NCI-H2081 (cell line): ENCODE measurements at regions not wholly inside any gene's neighbourhood (a gene's known extent, or its start where the extent isn't known, plus 50 kb on each side); places are given as distances from the start of the nearest gene placed in this dataset.

Source experiments
- DNase-seq, 2 experiments: peaks; one replicate each; lab custom pipeline; 2025; lab: John Stamatoyannopoulos, UW

GRCh38 chr2:186085226-186085625 is 346.6 kb downstream of the FSIP2 start:
- DNase-seq = no peak

DNA sequence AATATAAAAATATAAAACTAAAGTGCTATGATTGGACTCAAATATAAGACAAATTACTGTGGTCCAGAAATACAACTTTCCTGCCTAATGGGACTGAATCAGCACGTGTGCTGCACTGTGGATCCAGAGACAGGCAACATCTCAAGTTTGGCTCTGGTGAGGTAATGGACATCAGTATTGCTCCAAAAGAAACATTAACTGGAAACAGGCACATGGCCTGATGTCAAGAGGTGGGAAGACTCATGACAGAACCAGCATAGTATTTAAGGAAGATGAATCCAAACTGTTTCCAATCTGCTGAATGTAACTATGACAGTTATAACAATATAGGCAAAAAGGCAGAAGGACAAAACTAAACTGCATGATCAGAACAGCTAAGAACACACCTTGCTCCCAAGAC is 354.6 kb downstream of the FSIP2 start:
- DNase-seq = no peak

- DNase-seq = no peak
Observed at GRCh38 chr2:186098821-186099220, 360.2 kb downstream of the FSIP2 start.

GRCh38 chr2:186099826-186100225 is 361.2 kb downstream of the FSIP2 start:
- DNase-seq = no peak

- DNase-seq = no peak
Observed at GRCh38 chr2:186100636-186101035, 362.0 kb downstream of the FSIP2 start.

- DNase-seq = no peak
Observed at GRCh38 chr2:186101616-186102015, 363.0 kb downstream of the FSIP2 start.

- DNase-seq = no peak
Observed at GRCh38 chr2:186103276-186103675, 364.7 kb downstream of the FSIP2 start.

DNA sequence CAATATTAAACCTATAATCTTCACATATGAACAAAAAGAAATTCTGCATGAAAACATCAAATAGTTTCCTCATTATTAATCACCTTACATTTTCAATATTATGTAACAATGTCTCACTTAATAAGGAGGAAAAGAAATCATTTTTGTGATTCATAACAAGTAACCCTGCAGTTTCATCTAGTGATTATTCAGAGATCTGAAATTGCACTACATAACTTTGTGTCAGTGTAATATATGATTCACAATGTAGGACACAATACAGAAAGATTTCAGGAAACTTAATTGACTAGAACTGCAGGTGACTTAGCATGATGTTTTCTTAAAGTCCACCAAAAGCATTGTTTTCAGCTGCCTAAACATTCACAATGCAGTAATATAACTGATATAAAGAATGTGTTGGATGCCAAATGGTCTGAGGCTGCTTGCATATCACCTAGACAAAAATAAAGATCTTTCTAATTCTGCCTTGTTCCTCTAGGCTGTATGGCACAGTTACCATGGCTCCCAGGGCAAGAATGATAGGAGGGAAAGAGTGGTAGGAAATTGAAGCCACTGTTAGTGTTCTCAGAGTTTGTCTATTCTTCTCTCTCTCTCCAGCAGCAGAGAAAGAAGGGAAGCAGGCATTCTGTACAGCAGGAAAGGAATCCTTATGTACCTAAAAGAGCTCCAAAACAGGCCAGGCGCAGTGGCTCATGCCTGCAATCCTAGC is 366.6 kb downstream of the FSIP2 start:
- DNase-seq = no peak

GRCh38 chr2:186108470-186108869 is 369.9 kb downstream of the FSIP2 start:
- DNase-seq = no peak

DNA sequence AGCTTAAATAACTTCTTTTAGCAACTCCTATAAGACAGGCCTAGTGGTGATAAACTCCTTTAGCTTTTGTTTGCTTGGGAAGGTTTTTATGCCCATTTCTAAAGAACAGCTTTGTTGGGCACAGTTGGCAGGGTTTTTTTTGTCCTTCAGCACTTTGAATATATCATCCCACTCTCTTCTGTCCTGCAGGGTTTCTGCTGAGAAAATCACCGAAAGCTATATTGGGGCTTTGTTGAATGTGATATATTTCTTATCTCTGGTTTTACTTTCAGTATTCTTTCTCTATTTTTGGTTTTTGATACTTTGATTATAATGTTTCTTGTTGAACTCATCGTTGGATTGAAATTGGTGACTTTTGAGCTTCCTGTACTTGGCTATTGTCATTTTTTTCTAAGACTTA is 372.8 kb upstream of the ZC3H15 start:
- no peak for DNase-seq

DNA sequence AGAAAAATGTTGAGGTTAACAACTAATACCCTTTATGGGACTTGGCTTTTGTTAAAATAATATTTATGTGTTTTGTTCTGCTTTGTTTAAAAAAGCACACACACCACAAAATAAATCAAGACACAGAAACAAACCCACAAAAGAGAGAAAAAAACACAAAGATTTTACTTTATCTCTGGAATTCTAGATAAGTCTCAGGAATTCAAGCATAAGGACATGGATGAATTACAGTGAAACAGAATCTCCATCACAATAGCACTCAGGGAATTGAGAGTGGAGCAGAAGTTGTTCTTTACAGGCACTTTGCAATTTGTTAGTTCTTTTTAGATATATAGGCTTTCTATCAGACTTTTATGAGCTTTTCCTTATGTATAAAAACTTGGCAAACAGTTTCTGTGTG is 360.9 kb upstream of the ZC3H15 start:
- DNase-seq = no peak

- no peak for DNase-seq
Observed at GRCh38 chr2:186125625-186126024, 360.4 kb upstream of the ZC3H15 start.

- no peak for DNase-seq
Observed at GRCh38 chr2:186126181-186126580, 359.9 kb upstream of the ZC3H15 start.

DNA sequence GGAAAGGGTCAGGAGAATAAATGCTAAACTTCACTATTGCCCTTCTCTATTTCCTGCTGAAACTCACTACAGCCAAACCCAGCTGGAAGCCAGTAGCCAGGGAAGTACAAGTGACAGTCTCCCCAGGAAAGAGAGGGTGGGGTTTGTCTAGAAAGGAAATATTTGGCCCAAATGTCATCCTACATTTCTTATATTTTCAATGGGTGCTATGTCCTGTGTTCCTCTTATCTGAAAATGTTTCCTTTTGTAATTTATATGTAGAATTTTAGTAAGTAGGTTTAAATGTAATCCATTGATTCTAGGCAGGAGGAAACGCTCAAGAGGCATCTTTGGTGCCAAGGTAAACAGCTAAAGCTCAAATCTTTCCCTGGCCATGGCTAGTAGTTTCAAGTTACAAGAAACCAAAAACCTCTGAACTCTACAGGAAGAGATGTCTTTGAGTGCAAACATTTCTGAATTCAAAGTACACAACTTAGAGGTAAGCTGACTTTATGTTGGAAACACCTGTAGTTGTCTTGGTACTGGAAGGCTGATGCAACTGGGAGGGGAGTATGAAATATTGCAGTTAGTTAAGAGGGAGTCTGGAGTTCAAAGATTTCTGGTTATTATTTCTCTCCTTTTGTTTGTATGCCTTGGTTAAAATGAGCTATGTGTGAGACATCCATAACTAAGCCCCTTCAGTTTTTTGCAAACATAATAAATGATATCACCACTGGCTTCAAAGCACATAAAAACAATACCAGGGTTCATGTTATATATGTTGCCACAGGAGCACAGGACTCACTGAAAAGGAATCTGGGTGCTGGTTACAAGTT is 356.1 kb upstream of the ZC3H15 start:
- DNase-seq = peak; percentile 30 to 79

- peak; percentile 85 to 97 for DNase-seq
Observed at GRCh38 chr2:186130748-186131641, 355.1 kb upstream of the ZC3H15 start.

DNA sequence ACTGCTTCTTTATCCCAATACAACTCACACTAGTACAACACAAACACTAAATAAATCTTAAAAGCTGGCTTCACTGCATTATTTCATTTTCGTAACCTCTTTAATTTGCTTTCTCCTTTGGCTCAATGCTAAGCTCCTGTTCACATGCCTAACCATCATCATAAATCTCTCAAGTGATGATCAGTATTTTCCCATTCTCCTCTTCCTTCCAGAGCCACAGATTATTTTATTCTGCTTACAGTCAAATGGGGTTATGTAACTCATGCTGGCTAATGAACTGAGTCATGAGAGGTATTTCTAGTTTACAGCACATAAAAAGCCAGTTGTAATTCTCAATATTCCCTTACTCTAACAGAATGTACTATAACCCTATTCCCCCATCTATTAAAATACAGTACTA is 350.4 kb upstream of the ZC3H15 start:
- DNase-seq = no peak

- no peak for DNase-seq
Observed at GRCh38 chr2:186136860-186137259, 349.2 kb upstream of the ZC3H15 start.

DNA sequence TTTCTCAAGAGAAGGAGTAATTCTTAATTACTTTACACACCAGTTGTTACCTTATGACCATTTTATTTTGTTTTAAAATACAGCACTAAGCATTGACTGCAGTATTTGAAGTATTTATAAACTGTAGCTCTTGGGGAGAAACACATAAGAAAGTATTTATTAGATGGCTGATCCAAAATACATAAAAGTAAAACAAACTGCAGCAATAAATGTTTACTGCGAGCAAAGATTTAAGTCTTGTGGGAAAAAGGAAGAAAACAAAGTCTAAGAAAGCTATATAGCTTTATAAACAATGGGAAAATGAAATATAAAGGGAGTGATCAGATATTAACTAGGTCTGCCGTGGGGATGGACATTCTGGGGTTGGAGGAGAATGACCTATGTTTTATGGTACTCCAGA is 347.2 kb upstream of the ZC3H15 start:
- no peak for DNase-seq

GRCh38 chr2:186159101-186159500 is 327.0 kb upstream of the ZC3H15 start:
- no peak for DNase-seq

GRCh38 chr2:186164325-186164724 is 321.7 kb upstream of the ZC3H15 start:
- DNase-seq = no peak

GRCh38 chr2:186170693-186171092 is 315.4 kb upstream of the ZC3H15 start:
- no peak for DNase-seq

GRCh38 chr2:186181625-186182024 is 304.4 kb upstream of the ZC3H15 start:
- DNase-seq = no peak
